MG63 (cell line): ENCODE measurements at regions not wholly inside any gene's neighbourhood (a gene's known extent, or its start where the extent isn't known, plus 50 kb on each side); places are given as distances from the start of the nearest gene placed in this dataset.
A peak's percentile ranks its signal among the peaks of the same experiment; 100 is the strongest.
"Not testable (repeated sequence)": the region's sequence is repeated elsewhere in the genome, so short reads cannot be mapped to it uniquely, and the experiment has no call there.

Source experiments
- DNase-seq: peaks from one replicate; pipeline ENCODE4 v3.0.0-alpha.2; 2020
- H3K27me3 ChIP-seq: fragments of 250-450 bp; sonication (Bioruptor Pico); 2 replicates; pipeline ENCODE4 v1.5.1; 2020; ENCODE audit warnings: mild to moderate bottlenecking, moderate library complexity
- H3K36me3 ChIP-seq: fragments of 250-450 bp; sonication (Bioruptor Pico); 2 replicates; pipeline ENCODE4 v1.5.1; 2020; ENCODE audit warnings: mild to moderate bottlenecking, moderate library complexity
- H3K4me3 ChIP-seq: fragments of 250-450 bp; sonication (Bioruptor Pico); 2 replicates; pipeline ENCODE4 v1.5.1; 2020; ENCODE audit warnings: mild to moderate bottlenecking, moderate library complexity
- H3K9me3 ChIP-seq: fragments of 250-450 bp; sonication (Bioruptor Pico); 2 replicates; pipeline ENCODE4 v1.5.1; 2020; ENCODE audit warnings: mild to moderate bottlenecking, moderate library complexity

- Histone ChIP-seq H3K27me3 (no peaks in the 10 kb centered on the region), H3K9me3 (no peaks in the 10 kb centered on the region), H3K36me3 (no peaks in the 10 kb centered on the region), H3K4me3 (no peak overlapping the region)
- DNase-seq, result no peak
Observed at GRCh38 chr6:156260815-156261214, 516.4 kb upstream of the ARID1B start.

- Histone ChIP-seq H3K36me3 (no peaks in the 10 kb centered on the region), H3K4me3 (no peak overlapping the region), H3K9me3 (no peaks in the 10 kb centered on the region), H3K27me3 (no peaks in the 10 kb centered on the region)
- no peak for DNase-seq
Observed at GRCh38 chr6:156258981-156259380, 518.2 kb upstream of the ARID1B start.

- DNase-seq, result no peak
- Histone ChIP-seq H3K9me3 (no peaks in the 10 kb centered on the region), H3K27me3 (no peaks in the 10 kb centered on the region), H3K36me3 (no peaks in the 10 kb centered on the region), H3K4me3 (no peak overlapping the region)
Observed at GRCh38 chr6:156256161-156256560, 521.0 kb upstream of the ARID1B start.

- Histone ChIP-seq H3K4me3 (no peak overlapping the region), H3K36me3 (no peaks in the 10 kb centered on the region)
- no peak for DNase-seq
Observed at GRCh38 chr6:156254240-156254639, 522.9 kb upstream of the ARID1B start.

DNA sequence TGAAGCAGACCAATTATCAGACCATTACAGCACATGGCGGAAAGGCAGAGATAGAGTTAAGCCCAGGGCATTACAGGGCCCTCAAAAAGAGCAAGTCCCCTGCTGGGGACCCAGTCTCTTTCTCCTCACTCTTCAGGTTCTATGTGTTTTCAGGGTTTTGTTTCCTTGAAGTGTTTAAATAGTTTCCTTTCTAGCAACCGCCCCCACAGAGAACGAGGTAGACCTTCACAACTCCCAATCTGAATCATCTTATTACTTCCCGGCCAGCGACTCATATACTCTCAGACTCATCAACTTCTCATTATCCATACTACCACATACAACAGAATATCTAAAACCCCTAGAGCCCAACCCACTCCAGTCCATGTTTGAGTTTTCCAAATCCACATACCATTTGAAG is 526.6 kb upstream of the ARID1B start:
- H3K4me3 ChIP-seq, result no peak overlapping the region
- DNase-seq, result peak; percentile 9
- H3K36me3 ChIP-seq, result no peaks in the 10 kb centered on the region
- no peaks in the 10 kb centered on the region for H3K27me3 ChIP-seq
- no peaks in the 10 kb centered on the region for H3K9me3 ChIP-seq

More at GRCh38 chr6:156254240-156254639, 522.9 kb upstream of the ARID1B start:
- Histone ChIP-seq H3K9me3 (no peaks in the 10 kb centered on the region), H3K27me3 (no peaks in the 10 kb centered on the region)

- DNase-seq, result no peak
- H3K27me3 ChIP-seq, result no peaks in the 10 kb centered on the region
- H3K36me3 ChIP-seq, result no peaks in the 10 kb centered on the region
- no peaks in the 10 kb centered on the region for H3K9me3 ChIP-seq
- H3K4me3 ChIP-seq, result no peak overlapping the region
Observed at GRCh38 chr6:156242206-156242605, 535.0 kb upstream of the ARID1B start.

- H3K36me3 ChIP-seq, result no peaks in the 10 kb centered on the region
- H3K4me3 ChIP-seq, result no peak overlapping the region
- H3K9me3 ChIP-seq, result no peaks in the 10 kb centered on the region
- no peak for DNase-seq
- no peaks in the 10 kb centered on the region for H3K27me3 ChIP-seq
Observed at GRCh38 chr6:156231026-156231765, 546.0 kb upstream of the ARID1B start.

- peaks cover 2% of the 10 kb centered on the region; the same call in 1 of the 2 replicates for H3K27me3 ChIP-seq
- H3K4me3 ChIP-seq, result no peak overlapping the region
- no peaks in the 10 kb centered on the region for H3K9me3 ChIP-seq
- no peaks in the 10 kb centered on the region for H3K36me3 ChIP-seq
- DNase-seq, result no peak
Observed at GRCh38 chr6:156219973-156220372, 557.2 kb upstream of the ARID1B start.

DNA sequence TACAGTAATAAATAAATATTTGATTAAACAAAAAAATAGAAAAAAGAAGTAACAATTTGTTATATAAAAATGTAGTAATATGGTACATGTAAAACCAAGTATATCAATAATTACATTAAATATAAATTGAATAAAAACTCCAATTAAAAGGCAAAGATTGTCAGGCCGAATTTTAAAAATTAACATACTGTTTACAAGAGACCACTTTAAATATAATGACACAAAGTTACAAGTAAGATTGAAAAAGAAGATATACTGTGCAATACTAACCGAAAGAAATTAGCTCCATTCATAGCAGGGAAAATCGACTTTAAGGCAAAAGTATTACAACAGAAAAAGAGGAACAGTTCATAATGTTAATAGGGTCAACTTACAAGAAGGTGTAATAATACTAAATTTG is 571.5 kb upstream of the ARID1B start:
- Histone ChIP-seq H3K36me3 (no peaks in the 10 kb centered on the region), H3K9me3 (peaks cover 4% of the 10 kb centered on the region; the same call in 1 of the 2 replicates), H3K4me3 (no peak overlapping the region), H3K27me3 (no peaks in the 10 kb centered on the region)
- no peak for DNase-seq

GRCh38 chr6:156199182-156199581 is 578.0 kb upstream of the ARID1B start:
- Histone ChIP-seq H3K4me3 (no peak overlapping the region), H3K9me3 (no peaks in the 10 kb centered on the region), H3K27me3 (no peaks in the 10 kb centered on the region), H3K36me3 (no peaks in the 10 kb centered on the region)
- DNase-seq, result no peak

DNA sequence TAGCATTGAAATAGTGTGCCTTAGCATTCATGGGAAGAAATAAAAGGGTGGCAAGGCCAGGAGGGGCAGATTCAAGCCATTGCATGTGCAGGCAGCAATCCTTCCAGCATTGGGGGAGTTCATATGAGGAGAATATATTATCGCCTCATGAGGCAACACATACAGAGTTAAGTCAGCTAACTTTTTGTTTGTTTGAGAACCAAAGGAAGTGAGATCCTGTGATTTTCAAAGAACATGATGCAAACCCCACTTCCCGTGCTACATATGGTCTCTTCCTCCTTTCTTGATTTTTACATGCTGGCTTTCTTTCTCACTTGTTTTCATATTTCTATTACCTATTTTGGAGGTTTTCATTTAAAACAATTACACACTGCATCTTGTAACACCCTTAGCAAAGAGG is 579.7 kb upstream of the ARID1B start:
- H3K36me3 ChIP-seq, result no peaks in the 10 kb centered on the region
- DNase-seq, result no peak
- no peaks in the 10 kb centered on the region for H3K27me3 ChIP-seq
- no peak overlapping the region for H3K4me3 ChIP-seq
- no peaks in the 10 kb centered on the region for H3K9me3 ChIP-seq

DNA sequence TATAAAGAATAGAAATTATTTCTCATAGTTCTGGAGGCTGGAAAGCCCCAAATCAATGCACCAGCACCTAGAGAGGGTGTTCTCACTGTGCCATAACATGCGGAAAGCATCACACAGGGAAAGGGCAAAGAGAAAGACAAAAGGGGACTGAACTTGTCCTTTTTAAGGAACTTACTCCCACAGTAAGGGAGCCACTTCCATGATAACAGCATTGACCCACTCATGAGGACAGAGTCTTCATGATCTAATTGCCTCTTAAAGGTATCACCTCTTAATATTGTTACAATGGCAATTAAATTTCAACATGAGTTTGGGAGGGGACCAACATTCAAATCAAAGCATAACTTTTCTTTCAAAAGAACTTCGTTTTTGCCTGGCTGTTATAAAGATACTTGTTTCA is 582.2 kb upstream of the ARID1B start:
- DNase-seq, result no peak
- Histone ChIP-seq H3K36me3 (no peaks in the 10 kb centered on the region), H3K9me3 (no peaks in the 10 kb centered on the region), H3K27me3 (no peaks in the 10 kb centered on the region), H3K4me3 (no peak overlapping the region)

- no peaks in the 10 kb centered on the region for H3K36me3 ChIP-seq
- H3K4me3 ChIP-seq, result no peak overlapping the region
- no peaks in the 10 kb centered on the region for H3K9me3 ChIP-seq
- no peak for DNase-seq
- H3K27me3 ChIP-seq, result no peaks in the 10 kb centered on the region
Observed at GRCh38 chr6:156193381-156193780, 583.8 kb upstream of the ARID1B start.

DNA sequence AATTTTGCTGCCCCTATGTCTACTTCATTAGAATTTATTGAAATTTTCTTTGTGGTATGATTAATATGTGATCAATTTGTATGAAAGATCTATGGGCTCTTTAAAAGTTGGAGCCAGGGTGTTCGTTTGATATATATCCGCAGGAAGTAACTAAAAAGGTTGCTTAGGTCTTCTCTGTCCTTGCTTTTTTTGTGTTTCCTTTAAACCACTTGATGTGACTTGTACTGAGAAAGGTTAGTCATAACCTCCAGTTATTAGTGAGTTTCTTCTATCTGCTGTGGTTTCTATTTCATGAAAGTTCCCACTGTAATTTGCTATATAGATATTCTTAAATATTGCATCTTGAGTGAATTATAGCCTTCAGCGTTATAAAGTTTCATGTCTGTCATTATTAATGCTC is 585.3 kb upstream of the ARID1B start:
- Histone ChIP-seq H3K9me3 (no peaks in the 10 kb centered on the region), H3K27me3 (no peaks in the 10 kb centered on the region), H3K36me3 (no peaks in the 10 kb centered on the region), H3K4me3 (no peak overlapping the region)
- no peak for DNase-seq

DNA sequence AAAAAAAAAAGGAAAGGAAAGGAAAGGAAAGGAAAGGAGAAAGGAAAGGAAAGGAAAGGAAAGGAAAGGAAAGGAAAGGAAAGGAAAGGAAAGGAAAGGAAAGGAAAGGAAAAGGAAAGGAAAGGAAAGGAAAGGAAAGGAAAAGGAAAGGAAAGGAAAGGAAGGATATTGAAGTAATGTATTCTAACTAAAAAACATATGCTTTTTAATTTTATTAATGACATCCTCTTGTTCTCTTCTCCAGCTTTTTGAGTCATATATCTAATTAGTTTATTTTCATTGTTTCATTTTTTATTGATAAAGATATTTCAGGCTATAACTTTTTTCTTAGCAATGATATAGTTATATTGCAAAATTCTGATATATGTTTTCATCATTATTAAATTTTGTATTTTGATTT is 585.8 kb upstream of the ARID1B start:
- not testable (repeated sequence) for H3K9me3 ChIP-seq, DNase-seq, H3K27me3 ChIP-seq, H3K36me3 ChIP-seq, H3K4me3 ChIP-seq

GRCh38 chr6:156190270-156190669 is 586.9 kb upstream of the ARID1B start:
- Histone ChIP-seq H3K9me3 (no peaks in the 10 kb centered on the region), H3K27me3 (no peaks in the 10 kb centered on the region), H3K4me3 (no peak overlapping the region), H3K36me3 (no peaks in the 10 kb centered on the region)
- DNase-seq, result no peak

GRCh38 chr6:156189714-156190113 is 587.5 kb upstream of the ARID1B start:
- no peak for DNase-seq
- H3K27me3 ChIP-seq, result no peaks in the 10 kb centered on the region
- no peak overlapping the region for H3K4me3 ChIP-seq
- H3K36me3 ChIP-seq, result no peaks in the 10 kb centered on the region
- no peaks in the 10 kb centered on the region for H3K9me3 ChIP-seq

DNA sequence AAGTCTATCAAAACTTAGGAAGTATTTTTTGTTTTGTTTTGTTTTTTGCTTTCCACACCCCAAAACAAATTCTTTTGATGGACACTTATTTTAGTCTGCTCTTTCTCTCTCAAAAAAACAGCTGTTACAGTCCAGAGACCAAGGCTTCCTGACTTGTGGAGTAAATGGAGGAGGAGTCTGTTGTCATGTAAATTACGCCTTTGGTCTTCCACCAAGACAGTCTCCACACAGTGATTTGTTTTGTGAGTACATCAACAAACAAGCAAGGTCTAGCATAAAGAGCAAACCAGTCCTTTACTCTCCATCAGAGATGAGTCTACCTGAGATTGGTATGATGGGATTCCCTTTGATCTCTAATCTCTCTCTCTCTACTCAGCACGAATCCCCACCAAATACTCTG is 588.0 kb upstream of the ARID1B start:
- no peaks in the 10 kb centered on the region for H3K27me3 ChIP-seq
- no peaks in the 10 kb centered on the region for H3K36me3 ChIP-seq
- no peaks in the 10 kb centered on the region for H3K9me3 ChIP-seq
- H3K4me3 ChIP-seq, result no peak overlapping the region
- DNase-seq, result no peak

DNA sequence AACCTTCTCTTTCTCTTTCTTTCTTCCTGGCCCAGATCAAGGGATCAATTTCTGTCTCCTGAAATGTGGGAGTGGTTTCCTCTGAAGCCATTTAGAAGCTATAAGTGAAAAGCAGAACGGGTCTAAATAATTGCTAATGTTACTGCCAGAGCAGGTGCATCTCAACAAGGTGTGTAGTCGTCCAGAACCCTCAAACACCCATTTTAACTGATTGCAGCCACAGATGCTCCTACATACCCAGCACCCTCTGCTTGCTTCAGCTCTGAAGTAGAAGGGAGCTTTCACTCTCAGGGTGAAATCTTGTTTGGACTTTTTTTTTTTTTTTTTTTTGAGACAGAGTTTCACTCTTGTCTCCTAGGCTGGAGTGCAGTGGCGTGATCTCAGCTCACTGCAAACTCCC is 592.1 kb upstream of the ARID1B start:
- no peak overlapping the region for H3K4me3 ChIP-seq
- no peaks in the 10 kb centered on the region for H3K9me3 ChIP-seq
- no peaks in the 10 kb centered on the region for H3K27me3 ChIP-seq
- DNase-seq, result no peak
- H3K36me3 ChIP-seq, result no peaks in the 10 kb centered on the region
